WTC11 (cell line): ENCODE measurements at regions not wholly inside any gene's neighbourhood (a gene's known extent, or its start where the extent isn't known, plus 50 kb on each side); places are given as distances from the start of the nearest gene placed in this dataset.

Experiments
- ATAC-seq: fragments of 200-7000 bp; cut with Tn5 transposase; 2 replicates; pipeline ENCODE4 v1.10.0; 2021; ENCODE audit warnings: mild to moderate bottlenecking, moderate library complexity
- CTCF ChIA-PET: fragments of 300-600 bp; sonication (Branson Sonifier 250); formaldehyde crosslinking; loops from one replicate; lab custom pipeline; 2021; ENCODE audit warnings: antibody characterized with exemption; lab: Charles Lee
- POLR2A ChIA-PET: fragments of 350-600 bp; sonication (Branson Sonifier 250); formaldehyde crosslinking; loops from one replicate; lab custom pipeline; 2021; ENCODE audit warnings: antibody characterized with exemption; lab: Charles Lee
- DNase-seq: peaks from one replicate; pipeline ENCODE4 v3.0.0; 2021; ENCODE audit warnings: low spot score
- H3K27ac Mint-ChIP-seq: 2 replicates; pipeline ENCODE4 v1.8.0; 2021; ENCODE audit warnings: mixed read lengths
- H3K27me3 Mint-ChIP-seq: 2 replicates; pipeline ENCODE4 v1.8.0; 2021; ENCODE audit warnings: low read depth, mild to moderate bottlenecking, moderate library complexity, mixed read lengths
- H3K36me3 Mint-ChIP-seq: 2 replicates; pipeline ENCODE4 v1.8.0; 2021; ENCODE audit warnings: mixed read lengths
- H3K4me1 Mint-ChIP-seq: 2 replicates; pipeline ENCODE4 v1.8.0; 2022; ENCODE audit warnings: mixed read lengths
- H3K4me3 Mint-ChIP-seq: 2 replicates; pipeline ENCODE4 v1.8.0; 2021; ENCODE audit warnings: mild to moderate bottlenecking, moderate library complexity, mixed read lengths
- H3K9me3 Mint-ChIP-seq: 2 replicates; pipeline ENCODE4 v1.8.0; 2021; ENCODE audit warnings: mixed read lengths
- AFF4 ChIP-seq: sonication (generic); formaldehyde crosslinking; IDR thresholded peaks from 2 replicates; pipeline ENCODE4 v1.8.1; 2023; ENCODE audit warnings: mild to moderate bottlenecking, missing genetic modification reagents, borderline replicate concordance
- E2F5 ChIP-seq: sonication (generic); formaldehyde crosslinking; IDR thresholded peaks from 2 replicates; pipeline ENCODE4 v1.8.1; 2022; ENCODE audit warnings: mild to moderate bottlenecking, moderate library complexity, missing genetic modification reagents
- ERG ChIP-seq: fragments of 250-450 bp; sonication (Bioruptor Pico); IDR thresholded peaks from 2 replicates; pipeline ENCODE4 v1.8.0; 2021; ENCODE audit warnings: mild to moderate bottlenecking
- ETV6 ChIP-seq: sonication (generic); formaldehyde crosslinking; IDR thresholded peaks from 2 replicates; pipeline ENCODE4 v1.8.1; 2022; ENCODE audit warnings: mild to moderate bottlenecking, missing genetic modification reagents
- MAX ChIP-seq: sonication (generic); formaldehyde crosslinking; IDR thresholded peaks from 2 replicates; pipeline ENCODE4 v1.8.0; 2022; ENCODE audit warnings: mild to moderate bottlenecking, missing genetic modification reagents
- MXD4 ChIP-seq: fragments of 250-450 bp; sonication (Bioruptor Pico); IDR thresholded peaks from 2 replicates; pipeline ENCODE4 v1.8.0; 2021; ENCODE audit warnings: mild to moderate bottlenecking, moderate library complexity, borderline replicate concordance
- NFATC4 ChIP-seq: fragments of 250-450 bp; sonication (Bioruptor Pico); IDR thresholded peaks from 2 replicates; pipeline ENCODE4 v1.9.0; 2021; ENCODE audit warnings: mild to moderate bottlenecking
- NR3C1 ChIP-seq: sonication (generic); formaldehyde crosslinking; conservative IDR thresholded peaks from 2 replicates; pipeline ENCODE4 v1.8.1; 2023; ENCODE audit warnings: low read depth, mild to moderate bottlenecking, missing genetic modification reagents
- OVOL2 ChIP-seq: fragments of 250-450 bp; sonication (Bioruptor Pico); IDR thresholded peaks from 2 replicates; pipeline ENCODE4 v1.9.0; 2021; ENCODE audit warnings: mild to moderate bottlenecking, borderline replicate concordance
- RORB ChIP-seq: fragments of 250-450 bp; sonication (Bioruptor Pico); IDR thresholded peaks from 2 replicates; pipeline ENCODE4 v1.9.0; 2021; ENCODE audit warnings: mild to moderate bottlenecking
- TCF7 ChIP-seq: sonication (generic); formaldehyde crosslinking; IDR thresholded peaks from 2 replicates; pipeline ENCODE4 v1.8.0; 2022; ENCODE audit warnings: mild to moderate bottlenecking, low read depth, missing genetic modification reagents, moderate library complexity
- USF2 ChIP-seq: sonication (generic); formaldehyde crosslinking; IDR thresholded peaks from 2 replicates; pipeline ENCODE4 v1.8.1; 2023; ENCODE audit warnings: mild to moderate bottlenecking, missing genetic modification reagents, moderate library complexity
- ZNF138 ChIP-seq: sonication (generic); formaldehyde crosslinking; conservative IDR thresholded peaks from 2 replicates; pipeline ENCODE4 v1.8.1; 2022; ENCODE audit warnings: mild to moderate bottlenecking, moderate library complexity, missing genetic modification reagents
- ZNF232 ChIP-seq: sonication (generic); formaldehyde crosslinking; IDR thresholded peaks from 2 replicates; pipeline ENCODE4 v1.8.0; 2022; ENCODE audit warnings: mild to moderate bottlenecking, missing genetic modification reagents
- ZNF317 ChIP-seq: sonication (generic); formaldehyde crosslinking; IDR thresholded peaks from 2 replicates; pipeline ENCODE4 v1.8.1; 2023; ENCODE audit warnings: low read depth, mild to moderate bottlenecking, moderate library complexity, missing genetic modification reagents, borderline replicate concordance
- TF ChIP-seq, protein P1 (sequence below): sonication (generic); formaldehyde crosslinking; IDR thresholded peaks from 2 replicates; pipeline ENCODE4 v1.8.0; 2023; ENCODE audit warnings: missing genetic modification reagents, mild to moderate bottlenecking, borderline replicate concordance

DNA sequence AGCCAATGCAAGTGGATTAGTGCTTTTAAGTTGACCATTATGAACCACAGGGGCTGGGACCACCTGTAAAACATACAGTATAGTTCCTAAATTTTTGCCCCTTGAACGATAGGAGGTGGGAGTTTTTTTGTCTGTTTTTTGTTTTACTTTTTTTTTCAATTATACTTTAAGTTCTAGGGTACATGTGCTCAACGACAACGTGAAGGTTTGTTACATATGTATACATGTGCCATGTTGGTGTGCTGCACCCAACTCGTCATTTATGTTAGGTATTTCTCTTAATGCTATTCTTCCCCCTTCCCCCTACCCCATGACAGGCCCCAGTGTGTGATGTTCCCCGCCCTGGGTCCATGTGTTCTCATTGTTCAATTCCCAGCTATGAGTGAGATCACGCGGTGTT is 1797.9 kb upstream of the PIK3C3 start:
- no peak for DNase-seq
- H3K27me3 Mint-ChIP-seq, result no peaks in the 10 kb centered on the region
- H3K9me3 Mint-ChIP-seq, result peaks cover 6% of the 10 kb centered on the region; the same call in 1 of the 2 replicates
- ATAC-seq, result no peak
- H3K27ac Mint-ChIP-seq, result no peak overlapping the region
- no peaks in the 10 kb centered on the region for H3K36me3 Mint-ChIP-seq
- H3K4me1 Mint-ChIP-seq, result peaks cover 5% of the 10 kb centered on the region; the same call in 1 of the 2 replicates
- CTCF ChIA-PET, result no interaction called here
- H3K4me3 Mint-ChIP-seq, result no peak overlapping the region
- POLR2A ChIA-PET, result no interaction called here
- TF ChIP-seq OVOL2 (CRISPR knock-in tag) (no peak), TCF7 (CRISPR knock-in tag) (no peak), MXD4 (no peak), USF2 (CRISPR knock-in tag) (no peak), ZNF232 (CRISPR knock-in tag) (no peak), E2F5 (CRISPR knock-in tag) (no peak)

GRCh38 chr18:40152859-40153258 is 1802.2 kb upstream of the PIK3C3 start:
- POLR2A ChIA-PET, result no interaction called here
- Mint-ChIP-seq H3K27me3 (no peaks in the 10 kb centered on the region; the same call in 1 of the 2 replicates), H3K4me1 (no peaks in the 10 kb centered on the region), H3K27ac (no peak overlapping the region), H3K9me3 (peaks cover 6% of the 10 kb centered on the region; the same call in 1 of the 2 replicates), H3K4me3 (no peak overlapping the region)
- ATAC-seq, result no peak
- CTCF ChIA-PET, result no interaction called here
- TF ChIP-seq ETV6 (CRISPR knock-in tag), result no peak
- no peak for TF ChIP-seq ZNF138 (CRISPR knock-in tag)
- TF ChIP-seq NR3C1 (CRISPR knock-in tag), result no peak
- no peak for TF ChIP-seq AFF4 (CRISPR knock-in tag)
- TF ChIP-seq, all 79 proteins: peak for 0
- no peaks in the 10 kb centered on the region for H3K36me3 Mint-ChIP-seq
- no peak for DNase-seq

DNA sequence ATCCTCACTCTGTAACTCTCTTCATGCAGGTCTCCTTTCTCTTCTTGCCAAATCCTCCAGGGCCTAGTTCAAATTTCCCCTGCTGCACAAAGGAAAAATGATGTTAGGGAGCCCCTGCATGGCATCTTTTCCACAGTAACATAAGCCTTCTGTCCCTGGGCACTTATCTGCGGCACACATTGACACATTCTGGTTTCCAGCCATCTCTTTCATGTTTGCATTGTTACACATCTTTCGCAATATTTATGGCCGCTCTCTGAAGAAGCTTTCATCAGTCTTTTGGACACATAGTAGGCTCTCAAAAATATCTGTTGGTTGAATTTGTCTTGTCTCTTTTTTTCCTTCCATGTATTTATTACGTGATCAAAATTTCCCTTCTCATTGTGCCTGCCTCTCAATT is 1806.1 kb upstream of the PIK3C3 start:
- H3K4me3 Mint-ChIP-seq, result no peak overlapping the region
- no peaks in the 10 kb centered on the region for H3K36me3 Mint-ChIP-seq
- H3K27ac Mint-ChIP-seq, result no peak overlapping the region
- ChIA-PET CTCF (no interaction called here), POLR2A (no interaction called here)
- no peak for TF ChIP-seq ERG
- H3K27me3 Mint-ChIP-seq, result no peaks in the 10 kb centered on the region; the same call in 1 of the 2 replicates
- no peaks in the 10 kb centered on the region for H3K9me3 Mint-ChIP-seq
- H3K4me1 Mint-ChIP-seq, result no peaks in the 10 kb centered on the region
- DNase-seq (no peak), ATAC-seq (no peak)

DNA sequence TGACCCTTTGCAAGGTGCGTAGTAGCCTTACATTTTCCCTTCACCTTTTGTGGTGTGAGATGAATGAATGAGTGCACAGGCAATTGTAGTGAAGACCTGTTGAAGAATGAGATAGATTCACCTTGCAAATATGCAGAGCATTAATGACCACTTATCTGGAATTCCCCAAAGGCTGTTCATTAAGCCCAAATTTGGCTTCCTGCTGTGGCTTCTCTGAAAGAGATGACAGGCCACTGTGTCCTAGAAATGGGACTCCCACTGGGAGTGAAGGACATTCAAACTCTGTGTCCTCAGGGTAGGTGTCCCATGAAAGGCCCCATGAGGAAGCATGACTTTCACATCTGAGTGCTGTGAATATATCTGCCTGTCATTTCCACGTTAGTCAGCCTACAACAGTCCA is 1821.8 kb upstream of the PIK3C3 start:
- Mint-ChIP-seq H3K27me3 (no peaks in the 10 kb centered on the region), H3K36me3 (peaks cover 46% of the 10 kb centered on the region), H3K9me3 (peaks cover 56% of the 10 kb centered on the region), H3K4me3 (no peak overlapping the region), H3K4me1 (no peaks in the 10 kb centered on the region), H3K27ac (no peak overlapping the region)
- DNase-seq (no peak), ATAC-seq (no peak)
- ChIA-PET POLR2A (no interaction called here), CTCF (no interaction called here)
- TF ChIP-seq MAX (CRISPR knock-in tag) (no peak), ERG (no peak), RORB (CRISPR knock-in tag) (no peak), NFATC4 (no peak), ZNF317 (CRISPR knock-in tag) (no peak), MXD4 (no peak)
- TF ChIP-seq, protein P1, sequence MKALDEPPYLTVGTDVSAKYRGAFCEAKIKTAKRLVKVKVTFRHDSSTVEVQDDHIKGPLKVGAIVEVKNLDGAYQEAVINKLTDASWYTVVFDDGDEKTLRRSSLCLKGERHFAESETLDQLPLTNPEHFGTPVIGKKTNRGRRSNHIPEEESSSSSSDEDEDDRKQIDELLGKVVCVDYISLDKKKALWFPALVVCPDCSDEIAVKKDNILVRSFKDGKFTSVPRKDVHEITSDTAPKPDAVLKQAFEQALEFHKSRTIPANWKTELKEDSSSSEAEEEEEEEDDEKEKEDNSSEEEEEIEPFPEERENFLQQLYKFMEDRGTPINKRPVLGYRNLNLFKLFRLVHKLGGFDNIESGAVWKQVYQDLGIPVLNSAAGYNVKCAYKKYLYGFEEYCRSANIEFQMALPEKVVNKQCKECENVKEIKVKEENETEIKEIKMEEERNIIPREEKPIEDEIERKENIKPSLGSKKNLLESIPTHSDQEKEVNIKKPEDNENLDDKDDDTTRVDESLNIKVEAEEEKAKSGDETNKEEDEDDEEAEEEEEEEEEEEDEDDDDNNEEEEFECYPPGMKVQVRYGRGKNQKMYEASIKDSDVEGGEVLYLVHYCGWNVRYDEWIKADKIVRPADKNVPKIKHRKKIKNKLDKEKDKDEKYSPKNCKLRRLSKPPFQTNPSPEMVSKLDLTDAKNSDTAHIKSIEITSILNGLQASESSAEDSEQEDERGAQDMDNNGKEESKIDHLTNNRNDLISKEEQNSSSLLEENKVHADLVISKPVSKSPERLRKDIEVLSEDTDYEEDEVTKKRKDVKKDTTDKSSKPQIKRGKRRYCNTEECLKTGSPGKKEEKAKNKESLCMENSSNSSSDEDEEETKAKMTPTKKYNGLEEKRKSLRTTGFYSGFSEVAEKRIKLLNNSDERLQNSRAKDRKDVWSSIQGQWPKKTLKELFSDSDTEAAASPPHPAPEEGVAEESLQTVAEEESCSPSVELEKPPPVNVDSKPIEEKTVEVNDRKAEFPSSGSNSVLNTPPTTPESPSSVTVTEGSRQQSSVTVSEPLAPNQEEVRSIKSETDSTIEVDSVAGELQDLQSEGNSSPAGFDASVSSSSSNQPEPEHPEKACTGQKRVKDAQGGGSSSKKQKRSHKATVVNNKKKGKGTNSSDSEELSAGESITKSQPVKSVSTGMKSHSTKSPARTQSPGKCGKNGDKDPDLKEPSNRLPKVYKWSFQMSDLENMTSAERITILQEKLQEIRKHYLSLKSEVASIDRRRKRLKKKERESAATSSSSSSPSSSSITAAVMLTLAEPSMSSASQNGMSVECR, result no peak
